ENCODE measurements at regions not wholly inside any gene's neighbourhood (a gene's known extent, or its start where the extent isn't known, plus 50 kb on each side); places are given as distances from the start of the nearest gene placed in this dataset.
A peak's percentile ranks its signal among the peaks of the same experiment; 100 is the strongest.

DNA sequence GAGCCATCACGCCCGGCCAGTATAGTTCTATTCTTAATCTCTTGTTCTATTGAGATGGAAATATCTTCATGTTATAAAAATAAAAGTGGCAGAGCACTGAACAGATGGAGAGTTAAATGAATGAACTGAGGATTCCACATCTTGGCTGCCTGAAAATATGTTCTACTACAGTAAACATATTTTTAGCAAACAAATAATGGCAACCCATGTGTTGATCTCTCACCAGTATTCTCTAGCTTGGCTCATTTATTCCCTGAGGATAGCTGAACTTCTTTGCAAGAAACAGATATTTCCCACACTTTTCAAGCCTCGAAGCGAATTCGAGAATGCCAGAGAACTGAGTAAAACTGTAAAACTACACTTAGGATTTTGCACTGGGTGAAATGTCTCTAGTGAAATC is 58.9 kb downstream of the DIRAS3 start:
- Histone ChIP-seq H3K27me3 (ENCODE audit: control insufficient read depth, insufficient read depth, low read length) (no peaks in the 10 kb centered on the region), H3K4me3 (ENCODE audit: low read depth, low read length) (no peak overlapping the region), H3K36me3 (ENCODE audit: control insufficient read depth, insufficient read depth, low read length) (no peaks in the 10 kb centered on the region)
- no peak for DNase-seq (ENCODE audit: low read depth)
- POLR2A ChIA-PET = no interaction called here
- CTCF ChIA-PET = interaction anchor here (2.0 kb wide), 1 partner anchor 11 kb away, joined by 4 read pairs; no protein-coding TSS in a partner anchor
- TF ChIP-seq, protein P1, sequence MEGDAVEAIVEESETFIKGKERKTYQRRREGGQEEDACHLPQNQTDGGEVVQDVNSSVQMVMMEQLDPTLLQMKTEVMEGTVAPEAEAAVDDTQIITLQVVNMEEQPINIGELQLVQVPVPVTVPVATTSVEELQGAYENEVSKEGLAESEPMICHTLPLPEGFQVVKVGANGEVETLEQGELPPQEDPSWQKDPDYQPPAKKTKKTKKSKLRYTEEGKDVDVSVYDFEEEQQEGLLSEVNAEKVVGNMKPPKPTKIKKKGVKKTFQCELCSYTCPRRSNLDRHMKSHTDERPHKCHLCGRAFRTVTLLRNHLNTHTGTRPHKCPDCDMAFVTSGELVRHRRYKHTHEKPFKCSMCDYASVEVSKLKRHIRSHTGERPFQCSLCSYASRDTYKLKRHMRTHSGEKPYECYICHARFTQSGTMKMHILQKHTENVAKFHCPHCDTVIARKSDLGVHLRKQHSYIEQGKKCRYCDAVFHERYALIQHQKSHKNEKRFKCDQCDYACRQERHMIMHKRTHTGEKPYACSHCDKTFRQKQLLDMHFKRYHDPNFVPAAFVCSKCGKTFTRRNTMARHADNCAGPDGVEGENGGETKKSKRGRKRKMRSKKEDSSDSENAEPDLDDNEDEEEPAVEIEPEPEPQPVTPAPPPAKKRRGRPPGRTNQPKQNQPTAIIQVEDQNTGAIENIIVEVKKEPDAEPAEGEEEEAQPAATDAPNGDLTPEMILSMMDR (IDR thresholded peaks at IDR 0.05; ENCODE audit: insufficient read depth, low read depth, low read length) = no peak

DNA sequence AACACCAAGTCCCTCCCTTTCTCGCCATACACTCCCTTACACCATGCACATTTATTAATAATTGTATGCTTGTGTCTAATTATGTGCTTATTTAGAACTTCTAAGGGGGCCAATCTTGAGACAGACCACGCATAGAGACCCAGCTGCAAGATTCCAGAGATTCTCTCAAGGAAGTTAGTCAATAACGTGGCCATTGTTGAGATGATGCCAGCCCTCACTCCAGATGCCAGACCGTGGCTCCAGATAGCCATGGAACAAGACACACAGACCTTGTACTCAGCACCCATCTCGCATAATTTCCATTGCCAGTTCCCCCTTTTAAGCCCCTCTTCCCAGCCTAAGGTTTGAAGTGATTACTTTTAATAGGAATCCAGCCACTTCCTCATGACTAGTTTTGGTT is 62.4 kb downstream of the DIRAS3 start:
- ChIA-PET POLR2A (no interaction called here), CTCF (interaction anchor here (0.8 to 1.7 kb wide), 3 partner anchors 12 to 111 kb away, joined by 3 to 5 read pairs (median 3); no protein-coding TSS in a partner anchor)
- no peak for DNase-seq (ENCODE audit: low read depth)
- TF ChIP-seq, protein P1 (IDR thresholded peaks at IDR 0.05; ENCODE audit: insufficient read depth, low read depth, low read length) = no peak
- Histone ChIP-seq H3K4me3 (ENCODE audit: low read depth, low read length) (no peak overlapping the region), H3K27me3 (ENCODE audit: control insufficient read depth, insufficient read depth, low read length) (no peaks in the 10 kb centered on the region), H3K36me3 (ENCODE audit: control insufficient read depth, insufficient read depth, low read length) (no peaks in the 10 kb centered on the region)

- Histone ChIP-seq H3K27me3 (ENCODE audit: control insufficient read depth, insufficient read depth, low read length) (no peaks in the 10 kb centered on the region), H3K4me3 (ENCODE audit: low read depth, low read length) (no peak overlapping the region), H3K36me3 (ENCODE audit: control insufficient read depth, insufficient read depth, low read length) (no peaks in the 10 kb centered on the region)
- POLR2A ChIA-PET = interaction anchor here (1.0 kb wide), 1 partner anchor 30 kb away, joined by 3 read pairs; no protein-coding TSS in a partner anchor
- CTCF ChIA-PET = interaction anchor here (0.8 to 1.7 kb wide), 4 partner anchors 11 to 112 kb away, joined by 3 to 5 read pairs (median 3); no protein-coding TSS in a partner anchor
- TF ChIP-seq, protein P1 (IDR thresholded peaks at IDR 0.05; ENCODE audit: insufficient read depth, low read depth, low read length) = no peak
- peak; percentile 77 for DNase-seq (ENCODE audit: low read depth)
Observed at GRCh38 chr1:67987046-67987799, 63.2 kb downstream of the DIRAS3 start.

DNA sequence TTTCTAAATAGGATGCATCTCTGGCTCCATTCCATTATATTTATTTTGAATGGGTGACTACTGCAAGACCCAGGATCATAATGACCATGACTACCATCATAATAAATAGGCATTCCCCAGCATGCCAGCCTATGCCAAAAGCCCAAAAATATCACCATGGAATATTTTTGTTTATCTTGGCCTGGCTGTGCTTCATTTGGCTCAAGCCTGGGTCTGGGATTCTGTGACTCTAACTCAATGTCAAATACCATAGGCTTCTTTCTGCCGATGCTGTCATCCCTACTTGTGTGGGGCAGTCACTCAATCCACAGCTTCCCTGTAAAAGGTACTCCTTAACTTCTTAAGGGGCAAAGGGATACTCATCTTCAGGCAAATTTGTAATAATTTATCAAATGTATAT is 66.6 kb downstream of the DIRAS3 start:
- no peak overlapping the region for H3K4me3 ChIP-seq (ENCODE audit: low read depth, low read length)
- CTCF ChIA-PET = interaction anchor here (0.8 kb wide), 1 partner anchor 10 kb away, joined by 3 read pairs; no protein-coding TSS in a partner anchor
- H3K36me3 ChIP-seq (ENCODE audit: control insufficient read depth, insufficient read depth, low read length) = no peaks in the 10 kb centered on the region
- DNase-seq (ENCODE audit: low read depth) = no peak
- H3K27me3 ChIP-seq (ENCODE audit: control insufficient read depth, insufficient read depth, low read length) = no peaks in the 10 kb centered on the region
- TF ChIP-seq, protein P1 (IDR thresholded peaks at IDR 0.05; ENCODE audit: insufficient read depth, low read depth, low read length) = no peak
- POLR2A ChIA-PET = no interaction called here

DNA sequence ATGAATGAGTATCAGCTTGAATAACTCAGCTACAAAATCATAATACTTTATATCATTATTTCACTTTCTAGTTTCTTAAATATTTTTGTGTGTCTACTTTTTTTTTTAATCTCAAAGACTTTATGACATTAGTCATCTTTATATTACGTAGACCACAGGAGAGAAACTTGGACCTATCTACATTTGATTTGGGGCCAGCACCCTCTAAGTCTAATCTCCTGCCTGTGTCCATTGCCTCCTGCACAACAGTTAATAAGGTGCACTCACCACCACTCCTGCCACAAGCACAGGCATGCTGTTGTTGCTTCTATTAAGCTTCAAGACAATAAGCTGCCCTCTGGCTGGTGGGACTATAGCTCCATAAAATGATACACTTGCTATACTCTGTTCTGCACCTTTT is 70.4 kb downstream of the DIRAS3 start:
- Histone ChIP-seq H3K4me3 (ENCODE audit: low read depth, low read length) (no peak overlapping the region), H3K27me3 (ENCODE audit: control insufficient read depth, insufficient read depth, low read length) (no peaks in the 10 kb centered on the region), H3K36me3 (ENCODE audit: control insufficient read depth, insufficient read depth, low read length) (no peaks in the 10 kb centered on the region)
- CTCF ChIA-PET = interaction anchor here (1.2 kb wide), 1 partner anchor 11 kb away, joined by 4 read pairs; no protein-coding TSS in a partner anchor
- no peak for DNase-seq (ENCODE audit: low read depth)
- POLR2A ChIA-PET = no interaction called here
- TF ChIP-seq, protein P1 (IDR thresholded peaks at IDR 0.05; ENCODE audit: insufficient read depth, low read depth, low read length) = no peak

Data from BJ (cell line).